PC-3 (cell line): ENCODE measurements at regions not wholly inside any gene's neighbourhood (a gene's known extent, or its start where the extent isn't known, plus 50 kb on each side); places are given as distances from the start of the nearest gene placed in this dataset.

Experiments used
- ATAC-seq: fragments of 200-7000 bp; cut with Tn5 transposase; 2 replicates; pipeline ENCODE4 v1.9.1; 2020; ENCODE audit warnings: mild to moderate bottlenecking, moderate library complexity
- BruUV-seq: library from RNA; stranded (reverse); fragments of 400-500 nt; replicated peaks from 2 replicates; lab custom pipeline; 2021; lab: Mats Ljungman, UMichigan
- CTCF ChIA-PET: fragments of 300-600 bp; sonication (Branson Sonifier 250); formaldehyde crosslinking; loops from one replicate; lab custom pipeline; 2022; ENCODE audit warnings: antibody characterized with exemption; lab: Charles Lee
- POLR2A ChIA-PET: fragments of 300-600 bp; sonication (Branson Sonifier 250); formaldehyde crosslinking; loops from one replicate; lab custom pipeline; 2022; ENCODE audit warnings: antibody characterized with exemption; ENCODE audit not compliant: unreplicated experiment; lab: Charles Lee
- DNase-seq: peaks from one replicate; pipeline ENCODE4 v3.0.0-alpha.2; 2015
- H2AFZ ChIP-seq: fragments of 300-600 bp; sonication (generic); 2 replicates; pipeline ENCODE4 v1.6.0; 2016; ENCODE audit warnings: antibody characterized with exemption, low read length
- H3F3A ChIP-seq: fragments of 300-600 bp; sonication (generic); one replicate; pipeline ENCODE4 v1.6.0; 2017; ENCODE audit warnings: antibody characterized with exemption, low read length, control low read depth, mild to moderate bottlenecking; ENCODE audit not compliant: unreplicated experiment
- H3K27ac ChIP-seq: fragments of 300-600 bp; sonication (generic); 2 replicates; pipeline ENCODE4 v1.5.1; 2016; ENCODE audit warnings: mild to moderate bottlenecking, low read length
- H3K27me3 ChIP-seq: fragments of 300-600 bp; sonication (generic); 2 replicates; pipeline ENCODE4 v1.6.1; 2016; ENCODE audit warnings: low read length, mixed read lengths
- H3K36me3 ChIP-seq: fragments of 300-600 bp; sonication (generic); 2 replicates; pipeline ENCODE4 v1.6.1; 2016; ENCODE audit warnings: low read depth, mixed run types, low read length, mixed read lengths
- H3K4me1 ChIP-seq: fragments of 300-600 bp; sonication (generic); 2 replicates; pipeline ENCODE4 v1.5.1; 2016; ENCODE audit warnings: low read length; ENCODE audit not compliant: insufficient read depth
- H3K4me2 ChIP-seq: fragments of 300-600 bp; sonication (generic); 2 replicates; pipeline ENCODE4 v1.6.0; 2016; ENCODE audit warnings: low read length
- H3K4me3 ChIP-seq: fragments of 300-600 bp; sonication (generic); 2 replicates; pipeline ENCODE4 v1.5.1; 2016; ENCODE audit warnings: mild to moderate bottlenecking, low read length, mixed read lengths
- H3K79me2 ChIP-seq: fragments of 300-600 bp; sonication (generic); 2 replicates; pipeline ENCODE4 v1.6.1; 2017; ENCODE audit warnings: low read length, mixed read lengths
- H3K9ac ChIP-seq: fragments of 300-600 bp; sonication (generic); 2 replicates; pipeline ENCODE4 v1.6.0; 2016; ENCODE audit warnings: mild to moderate bottlenecking, low read length
- H3K9me2 ChIP-seq: fragments of 300-600 bp; sonication (generic); replicated peaks from 2 replicates; pipeline ENCODE4 v1.6.1; 2016; ENCODE audit warnings: mixed run types, low read length, mixed read lengths
- H3K9me3 ChIP-seq: fragments of 300-600 bp; sonication (generic); 2 replicates; pipeline ENCODE4 v1.6.1; 2016; ENCODE audit warnings: low read length, mixed read lengths
- H4K20me1 ChIP-seq: fragments of 300-600 bp; sonication (generic); 2 replicates; pipeline ENCODE4 v1.6.1; 2016; ENCODE audit warnings: low read length, mixed read lengths
- EZH2 ChIP-seq: fragments of 300-600 bp; sonication (generic); IDR thresholded peaks from one replicate; pipeline ENCODE4 v1.6.1; 2017; ENCODE audit warnings: antibody characterized with exemption, mild to moderate bottlenecking, low read length; ENCODE audit not compliant: unreplicated experiment
- EZH2phosphoT487 ChIP-seq: fragments of 300-600 bp; sonication (generic); IDR thresholded peaks from 2 replicates; pipeline ENCODE4 v1.6.1; 2018; ENCODE audit warnings: mild to moderate bottlenecking, antibody characterized with exemption, low read length, borderline replicate concordance
- intact Hi-C: fragments of 100-400 bp; cut with micrococcal nuclease; formaldehyde crosslinking; loops from 2 replicates; pipeline ENCODE4 v1.9.0; 2023
- TF ChIP-seq, protein P1 (sequence below): fragments of 300-600 bp; sonication (generic); conservative IDR thresholded peaks from 2 replicates; pipeline ENCODE4 v1.5.1; 2017; ENCODE audit warnings: antibody characterized with exemption, low read depth, mild to moderate bottlenecking, low read length

DNA sequence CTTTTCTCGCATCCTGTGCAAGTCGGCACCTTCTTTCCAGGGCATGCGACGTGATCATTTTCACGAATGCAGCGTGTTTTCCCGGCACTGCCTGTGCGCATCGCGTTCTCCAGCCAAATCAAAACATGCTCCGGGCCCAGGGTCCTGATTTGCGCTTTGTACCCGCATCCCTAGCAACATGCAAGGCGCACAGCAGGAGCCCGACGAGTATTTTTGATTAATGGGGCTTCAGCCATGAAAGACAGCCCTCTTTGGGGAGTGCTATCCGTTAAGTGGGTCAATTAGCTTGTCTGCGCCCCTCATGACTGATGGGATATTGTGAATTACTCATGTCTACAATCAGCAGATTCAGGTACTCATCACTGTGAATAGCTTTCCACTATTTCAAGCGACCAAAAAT is 243.3 kb upstream of the RNF32 start:
- no peaks in the 10 kb centered on the region for H3K4me1 ChIP-seq
- H3K9me2 ChIP-seq, result no peaks in the 10 kb centered on the region
- POLR2A ChIA-PET, result no interaction called here
- no peak for ATAC-seq
- no peak for DNase-seq
- H2AFZ ChIP-seq, result no peak overlapping the region
- H3F3A ChIP-seq, result no peaks in the 10 kb centered on the region
- H3K79me2 ChIP-seq, result no peaks in the 10 kb centered on the region
- H4K20me1 ChIP-seq, result no peaks in the 10 kb centered on the region
- no TSS peak for BruUV-seq
- H3K27ac ChIP-seq, result no peak overlapping the region
- H3K4me2 ChIP-seq, result no peak overlapping the region
- TF ChIP-seq EZH2phosphoT487, result no peak
- TF ChIP-seq, protein P1, sequence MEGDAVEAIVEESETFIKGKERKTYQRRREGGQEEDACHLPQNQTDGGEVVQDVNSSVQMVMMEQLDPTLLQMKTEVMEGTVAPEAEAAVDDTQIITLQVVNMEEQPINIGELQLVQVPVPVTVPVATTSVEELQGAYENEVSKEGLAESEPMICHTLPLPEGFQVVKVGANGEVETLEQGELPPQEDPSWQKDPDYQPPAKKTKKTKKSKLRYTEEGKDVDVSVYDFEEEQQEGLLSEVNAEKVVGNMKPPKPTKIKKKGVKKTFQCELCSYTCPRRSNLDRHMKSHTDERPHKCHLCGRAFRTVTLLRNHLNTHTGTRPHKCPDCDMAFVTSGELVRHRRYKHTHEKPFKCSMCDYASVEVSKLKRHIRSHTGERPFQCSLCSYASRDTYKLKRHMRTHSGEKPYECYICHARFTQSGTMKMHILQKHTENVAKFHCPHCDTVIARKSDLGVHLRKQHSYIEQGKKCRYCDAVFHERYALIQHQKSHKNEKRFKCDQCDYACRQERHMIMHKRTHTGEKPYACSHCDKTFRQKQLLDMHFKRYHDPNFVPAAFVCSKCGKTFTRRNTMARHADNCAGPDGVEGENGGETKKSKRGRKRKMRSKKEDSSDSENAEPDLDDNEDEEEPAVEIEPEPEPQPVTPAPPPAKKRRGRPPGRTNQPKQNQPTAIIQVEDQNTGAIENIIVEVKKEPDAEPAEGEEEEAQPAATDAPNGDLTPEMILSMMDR, result no peak
- H3K9me3 ChIP-seq, result no peaks in the 10 kb centered on the region
- intact Hi-C loops, result no loop called here
- no peak overlapping the region for H3K4me3 ChIP-seq
- CTCF ChIA-PET, result no interaction called here
- H3K9ac ChIP-seq, result no peak overlapping the region
- H3K27me3 ChIP-seq, result peaks cover 51% of the 10 kb centered on the region
- H3K36me3 ChIP-seq, result no peaks in the 10 kb centered on the region

DNA sequence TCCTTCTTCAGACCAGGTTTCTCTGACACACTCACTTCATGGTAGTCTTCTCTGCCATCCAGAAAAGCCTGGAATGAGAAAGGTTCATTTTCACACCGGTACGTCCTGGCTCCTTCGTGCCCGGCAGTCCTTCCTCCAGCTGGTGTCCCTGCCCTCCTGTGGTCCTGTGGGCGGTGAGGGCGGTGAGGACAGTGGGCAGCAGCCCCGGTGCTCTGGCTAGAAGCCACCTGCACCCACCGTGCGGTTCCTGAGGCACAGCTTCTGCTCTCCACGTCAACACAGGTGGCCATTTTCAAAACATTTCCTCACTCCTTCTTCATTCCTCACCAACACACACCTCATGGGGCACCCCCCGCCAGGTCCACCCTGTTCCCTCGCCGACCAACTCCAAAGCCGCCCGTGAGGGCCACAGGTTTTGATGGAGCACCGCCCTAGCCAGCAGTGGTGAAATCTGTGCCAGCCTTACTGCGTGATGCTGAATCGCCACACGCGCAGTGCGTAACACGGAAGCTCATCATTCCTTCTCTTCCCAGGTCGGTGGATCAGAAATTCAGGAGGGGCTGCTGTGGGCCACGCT is 251.4 kb upstream of the RNF32 start:
- Histone ChIP-seq H3K4me1 (no peaks in the 10 kb centered on the region), H3K4me2 (no peak overlapping the region), H3K9me3 (no peaks in the 10 kb centered on the region), H3F3A (no peaks in the 10 kb centered on the region), H3K79me2 (no peaks in the 10 kb centered on the region), H3K4me3 (no peak overlapping the region), H3K9ac (no peak overlapping the region), H3K36me3 (no peaks in the 10 kb centered on the region), H3K9me2 (no peaks in the 10 kb centered on the region), H2AFZ (no peak overlapping the region), H4K20me1 (no peaks in the 10 kb centered on the region), H3K27ac (no peak overlapping the region), H3K27me3 (peaks cover 23% of the 10 kb centered on the region)
- ChIA-PET POLR2A (no interaction called here), CTCF (no interaction called here)
- BruUV-seq, result no TSS peak
- intact Hi-C loops, result no loop called here
- TF ChIP-seq EZH2, result no peak
- no peak for TF ChIP-seq EZH2phosphoT487
- TF ChIP-seq, protein P1, result no peak
- DNase-seq (no peak), ATAC-seq (no peak)

DNA sequence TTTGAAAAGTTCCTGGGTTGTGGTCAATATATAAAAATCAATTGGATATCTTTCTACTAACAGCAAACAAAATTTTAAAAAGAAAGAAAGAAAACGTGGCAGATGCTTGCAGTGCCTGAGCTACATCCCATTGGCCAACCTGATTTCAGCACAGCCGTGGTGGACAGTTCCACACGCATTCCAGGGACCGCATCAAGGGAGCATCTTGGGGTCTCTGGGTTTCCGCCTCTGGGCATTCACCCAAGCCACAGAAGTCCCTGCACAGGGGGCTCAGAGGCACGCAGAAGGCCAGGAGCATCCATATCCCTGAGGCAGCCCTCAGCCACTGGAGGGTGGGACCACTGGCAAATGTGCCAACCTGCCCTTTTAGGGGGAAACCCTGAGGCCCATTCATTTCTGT is 254.5 kb upstream of the RNF32 start:
- no peaks in the 10 kb centered on the region for H3F3A ChIP-seq
- H3K4me3 ChIP-seq, result no peak overlapping the region
- no peaks in the 10 kb centered on the region for H4K20me1 ChIP-seq
- no peaks in the 10 kb centered on the region for H3K79me2 ChIP-seq
- no peaks in the 10 kb centered on the region for H3K9me2 ChIP-seq
- H3K9me3 ChIP-seq, result no peaks in the 10 kb centered on the region
- no peak overlapping the region for H3K27ac ChIP-seq
- ChIA-PET POLR2A (no interaction called here), CTCF (no interaction called here)
- H2AFZ ChIP-seq, result no peak overlapping the region
- no peak overlapping the region for H3K9ac ChIP-seq
- H3K27me3 ChIP-seq, result peaks cover 49% of the 10 kb centered on the region
- H3K4me2 ChIP-seq, result no peak overlapping the region
- TF ChIP-seq, protein P1, result no peak
- TF ChIP-seq EZH2 (no peak), EZH2phosphoT487 (no peak)
- H3K4me1 ChIP-seq, result no peaks in the 10 kb centered on the region
- intact Hi-C loops, result no loop called here
- DNase-seq, result no peak
- no TSS peak for BruUV-seq
- no peak for ATAC-seq
- no peaks in the 10 kb centered on the region for H3K36me3 ChIP-seq
